Tibial nerve (tissue), 4 donors: ENCODE measurements at regions not wholly inside any gene's neighbourhood (a gene's known extent, or its start where the extent isn't known, plus 50 kb on each side); places are given as distances from the start of the nearest gene placed in this dataset.
"Not testable (repeated sequence)": the region's sequence is repeated elsewhere in the genome, so short reads cannot be mapped to it uniquely, and the experiment has no call there.

Experiments used
- DNase-seq, 2 donors: peaks; one replicate each; pipeline ENCODE4 v3.0.0-alpha.2; 2019; ENCODE audit warnings: low spot score in 2 of 2
- H3K27ac ChIP-seq, 4 donors: fragments of 200-600 bp; sonication (generic) in 3 of 4; one replicate each; pipeline ENCODE4 v1.5.1; 2017 to 2019; ENCODE audit warnings: mild to moderate bottlenecking in 1 of 4
- H3K27me3 ChIP-seq, 2 donors: fragments of 200-600 bp; sonication (generic) in 1 of 2; one replicate each; pipeline versions ENCODE4 v1.5.1 to v1.6.0; 2017 to 2019
- H3K36me3 ChIP-seq, 3 donors: fragments of 200-600 bp; sonication (generic); one replicate each; pipeline ENCODE4 v1.5.1; 2018 to 2019
- H3K4me1 ChIP-seq, 4 donors: fragments of 200-600 bp; sonication (generic) in 3 of 4; one replicate each; pipeline ENCODE4 v1.5.1; 2017 to 2019
- H3K4me3 ChIP-seq, 4 donors: fragments of 200-600 bp; sonication (generic) in 3 of 4; one replicate each; pipeline ENCODE4 v1.5.1; 2017 to 2019; ENCODE audit warnings: mild to moderate bottlenecking in 1 of 4, moderate library complexity in 1 of 4
- H3K9me3 ChIP-seq, 4 donors: fragments of 200-600 bp; sonication (generic) in 3 of 4; one replicate each; pipeline ENCODE4 v1.5.1; 2017 to 2019
- CTCF ChIP-seq, 5 experiments: fragments of 200-600 bp in 3 of 5; fragments of 450-650 bp in 2 of 5; sonication (generic) in 3 of 5; IDR thresholded peaks; one replicate each; pipeline ENCODE4 v1.5.1; 2016 to 2019; ENCODE audit warnings: antibody characterized with exemption in 5 of 5, mild to moderate bottlenecking in 3 of 5, moderate library complexity in 2 of 5
- EP300 ChIP-seq, 2 donors: sonication (generic); formaldehyde crosslinking; IDR thresholded peaks; one replicate each; pipeline ENCODE4 v1.6.1; 2017; ENCODE audit warnings: antibody characterized with exemption in 2 of 2, mild to moderate bottlenecking in 1 of 2
- POLR2A ChIP-seq, 2 donors: fragments of 450-650 bp; IDR thresholded peaks; one replicate each; pipeline ENCODE4 v1.6.1; 2017; ENCODE audit warnings: antibody characterized with exemption in 2 of 2, mild to moderate bottlenecking in 2 of 2, moderate library complexity in 2 of 2
- WGBS, 2 donors: methylation state at CpG; one replicate each; pipeline ENCODE4 v1.1.5; 2018; 5-methylcytosine and 5-hydroxymethylcytosine counted together

GRCh38 chr13:90721937-90722336 is 625.5 kb upstream of the MIR17HG start:
- Histone ChIP-seq H3K4me3 (no peak overlapping the region), H3K36me3 (no peaks in the 10 kb centered on the region), H3K27ac (no peak overlapping the region), H3K4me1 (peaks cover 0 to 14% (median 6%) of the 10 kb centered on the region in 4 donors), H3K27me3 (no peaks in the 10 kb centered on the region), H3K9me3 (no peaks in the 10 kb centered on the region)
- 61 to 66% methylated on average over 3 of the region's 3 CpGs for WGBS, 2 donors
- TF ChIP-seq EP300 (IDR thresholded peaks at IDR 0.05): no peak
- TF ChIP-seq POLR2A (IDR thresholded peaks at IDR 0.05): no peak
- DNase-seq: no peak

GRCh38 chr13:90723381-90723780 is 624.1 kb upstream of the MIR17HG start:
- DNase-seq: no peak
- Histone ChIP-seq H3K36me3 (no peaks in the 10 kb centered on the region), H3K4me1 (peaks cover 0 to under 1% (median 0%) of the 10 kb centered on the region in 4 donors), H3K9me3 (no peaks in the 10 kb centered on the region), H3K27ac (no peak overlapping the region), H3K27me3 (no peaks in the 10 kb centered on the region), H3K4me3 (no peak overlapping the region)
- 96 to 100% methylated on average over 1 of the region's 1 CpG for WGBS, 2 donors
- TF ChIP-seq CTCF (IDR thresholded peaks at IDR 0.05): no peak
- TF ChIP-seq EP300 (IDR thresholded peaks at IDR 0.05): no peak
- no peak for TF ChIP-seq POLR2A (IDR thresholded peaks at IDR 0.05)

GRCh38 chr13:90726375-90726774 is 621.1 kb upstream of the MIR17HG start:
- Histone ChIP-seq H3K9me3 (no peaks in the 10 kb centered on the region), H3K27ac (no peak overlapping the region), H3K4me1 (no peaks in the 10 kb centered on the region), H3K27me3 (no peaks in the 10 kb centered on the region), H3K36me3 (no peaks in the 10 kb centered on the region), H3K4me3 (no peak overlapping the region)
- TF ChIP-seq EP300 (IDR thresholded peaks at IDR 0.05) (no peak), CTCF (IDR thresholded peaks at IDR 0.05) (no peak), POLR2A (IDR thresholded peaks at IDR 0.05) (no peak)
- 80 to 89% methylated on average over 2 of the region's 2 CpGs for WGBS, 2 donors
- no peak for DNase-seq

GRCh38 chr13:90732049-90732448 is 615.4 kb upstream of the MIR17HG start:
- no peaks in the 10 kb centered on the region for H3K4me1 ChIP-seq
- H3K4me3 ChIP-seq: no peak overlapping the region
- no peak for DNase-seq
- peaks cover 0 to 12% (median 0%) of the 10 kb centered on the region in 4 donors for H3K9me3 ChIP-seq
- WGBS, 2 donors: 79 to 92% methylated on average over 2 of the region's 2 CpGs
- no peaks in the 10 kb centered on the region for H3K36me3 ChIP-seq
- TF ChIP-seq EP300 (IDR thresholded peaks at IDR 0.05) (no peak), CTCF (IDR thresholded peaks at IDR 0.05) (no peak), POLR2A (IDR thresholded peaks at IDR 0.05) (no peak)
- H3K27me3 ChIP-seq: no peaks in the 10 kb centered on the region
- H3K27ac ChIP-seq: no peak overlapping the region

GRCh38 chr13:90734497-90734896 is 613.0 kb upstream of the MIR17HG start:
- not testable (repeated sequence) for H3K36me3 ChIP-seq

GRCh38 chr13:90738881-90739280 is 608.6 kb upstream of the MIR17HG start:
- Histone ChIP-seq H3K27ac (no peak overlapping the region), H3K4me1 (no peaks in the 10 kb centered on the region), H3K36me3 (no peaks in the 10 kb centered on the region), H3K27me3 (no peaks in the 10 kb centered on the region), H3K9me3 (peaks cover 0 to 18% (median 0%) of the 10 kb centered on the region in 4 donors), H3K4me3 (no peak overlapping the region)
- no peak for DNase-seq
- TF ChIP-seq POLR2A (IDR thresholded peaks at IDR 0.05) (no peak), CTCF (IDR thresholded peaks at IDR 0.05) (no peak), EP300 (IDR thresholded peaks at IDR 0.05) (no peak)

More at GRCh38 chr13:90734497-90734896, 613.0 kb upstream of the MIR17HG start:
- H3K4me1 ChIP-seq, DNase-seq, H3K27me3 ChIP-seq, H3K27ac ChIP-seq, H3K4me3 ChIP-seq: not testable (repeated sequence)
- H3K9me3 ChIP-seq: peaks cover 0 to 18% (median 0%) of the 10 kb centered on the region in 4 donors
